H1 (cell line): ENCODE measurements at regions not wholly inside any gene's neighbourhood (a gene's known extent, or its start where the extent isn't known, plus 50 kb on each side); places are given as distances from the start of the nearest gene placed in this dataset.

Source experiments
- CTCF ChIA-PET: fragments of 300-600 bp; sonication (Branson Sonifier 250); formaldehyde crosslinking; loops from one replicate; lab custom pipeline; 2021; ENCODE audit not compliant: partially characterized antibody; lab: Charles Lee
- POLR2A ChIA-PET: fragments of 300-600 bp; sonication (Branson Sonifier 250); formaldehyde crosslinking; loops from one replicate; lab custom pipeline; 2021; ENCODE audit warnings: inconsistent platforms; ENCODE audit not compliant: partially characterized antibody; lab: Charles Lee
- DNase-seq, 2 experiments: peaks; one replicate each; pipeline versions ENCODE4 v3.0.0 to v3.0.0-alpha.2; 2010 to 2022; ENCODE audit warnings: low spot score in 2 of 2, low read depth in 1 of 2, mixed read lengths in 1 of 2
- FAIRE-seq: peaks from 2 replicates; lab custom pipeline; 2011; peaks lifted over from hg19 to GRCh38; lab: Jason Lieb, UNC
- H2AFZ ChIP-seq: 2 replicates; pipeline ENCODE4 v1.8.1; 2012; ENCODE audit warnings: low read length, inconsistent platforms
- H2AK5ac ChIP-seq: 2 replicates; pipeline ENCODE4 v1.6.1; 2013; ENCODE audit warnings: low read depth, low read length
- H2BK120ac ChIP-seq: replicated peaks from 2 replicates; pipeline ENCODE3; 2013; ENCODE audit warnings: low read depth, low read length, inconsistent platforms
- H2BK12ac ChIP-seq: 2 replicates; pipeline ENCODE4 v1.6.1; 2013; ENCODE audit warnings: low read depth, low read length
- H2BK15ac ChIP-seq: 2 replicates; pipeline ENCODE4 v1.6.1; 2013; ENCODE audit warnings: low read length
- H2BK20ac ChIP-seq: 2 replicates; pipeline ENCODE4 v1.6.1; 2013; ENCODE audit warnings: low read length
- H2BK5ac ChIP-seq: 2 replicates; pipeline ENCODE4 v1.6.1; 2013; ENCODE audit warnings: low read depth, low read length
- H3K14ac ChIP-seq: 2 replicates; pipeline ENCODE4 v1.6.1; 2013; ENCODE audit warnings: inconsistent platforms; ENCODE audit not compliant: insufficient read length
- H3K18ac ChIP-seq: 2 replicates; pipeline ENCODE4 v1.6.1; 2013; ENCODE audit warnings: low read length; ENCODE audit errors: extremely low read depth
- H3K23ac ChIP-seq: 2 replicates; pipeline ENCODE4 v1.6.1; 2013; ENCODE audit warnings: inconsistent platforms; ENCODE audit not compliant: insufficient read length
- H3K23me2 ChIP-seq: 2 replicates; pipeline ENCODE4 v1.6.1; 2013; ENCODE audit warnings: low read depth, low read length
- H3K27ac ChIP-seq: 2 replicates; pipeline ENCODE4 v1.6.1; 2011; ENCODE audit warnings: low read depth, low read length, inconsistent platforms
- H3K27me3 ChIP-seq, 4 experiments: replicated peaks in 1 of 4; 1 replicate in 1 of 4; 2 replicates in 3 of 4; pipeline versions ENCODE4 v1.6.1 to v1.8.1; 2011 to 2013; ENCODE audit warnings: low read length in 3 of 4, mild to moderate bottlenecking in 3 of 4, inconsistent platforms in 2 of 4, mixed read lengths in 2 of 4, moderate library complexity in 1 of 4; ENCODE audit not compliant: control insufficient read depth in 3 of 4, insufficient read depth in 3 of 4; ENCODE audit errors: extremely low read depth in 1 of 4
- H3K36me3 ChIP-seq, 4 experiments: 2 replicates each; pipeline versions ENCODE4 v1.6.1 to v1.8.1; 2011 to 2013; ENCODE audit warnings: mild to moderate bottlenecking in 4 of 4, low read length in 3 of 4, moderate library complexity in 2 of 4, control low read depth in 1 of 4, inconsistent platforms in 1 of 4; ENCODE audit not compliant: insufficient read depth in 4 of 4, control insufficient read depth in 2 of 4
- H3K4ac ChIP-seq: replicated peaks from 2 replicates; pipeline ENCODE3; 2013; ENCODE audit warnings: low read length, low read depth, mixed read lengths, inconsistent platforms; ENCODE audit not compliant: insufficient read length
- H3K4me1 ChIP-seq, 4 experiments: replicated peaks in 1 of 4; 1 replicate in 1 of 4; 2 replicates in 3 of 4; pipeline versions ENCODE4 v1.6.1 to v1.8.1; 2011 to 2013; ENCODE audit warnings: low read length in 3 of 4, inconsistent platforms in 2 of 4, mixed read lengths in 1 of 4; ENCODE audit not compliant: insufficient read depth in 4 of 4, control insufficient read depth in 3 of 4
- H3K4me2 ChIP-seq, 2 experiments: 2 replicates each; pipeline versions ENCODE4 v1.6.1 to v1.8.1; 2011 to 2013; ENCODE audit warnings: low read depth in 2 of 2, low read length in 2 of 2, control low read depth in 1 of 2, inconsistent platforms in 1 of 2, mild to moderate bottlenecking in 1 of 2; ENCODE audit not compliant: insufficient read depth in 1 of 2
- H3K4me3 ChIP-seq, 4 experiments: fragments of 200-600, 300-600 bp in 1 of 4; sonication (generic), shearing (Covaris generic), sonication (Bioruptor Twin) in 1 of 4; 2 replicates each; pipeline versions ENCODE4 v1.5.1 to v1.8.1; 2011 to 2016; ENCODE audit warnings: low read length in 4 of 4, low read depth in 3 of 4, control low read depth in 2 of 4, inconsistent platforms in 2 of 4, mild to moderate bottlenecking in 2 of 4, mixed read lengths in 1 of 4, moderate library complexity in 1 of 4; ENCODE audit not compliant: insufficient read depth in 2 of 4; ENCODE audit errors: extremely low read depth in 1 of 4
- H3K56ac ChIP-seq: replicated peaks from 2 replicates; pipeline ENCODE3; 2013; ENCODE audit warnings: low read depth, mild to moderate bottlenecking, mixed read lengths, low read length, inconsistent platforms; ENCODE audit not compliant: insufficient read length
- H3K79me1 ChIP-seq: 2 replicates; pipeline ENCODE4 v1.6.1; 2013; ENCODE audit warnings: low read depth, low read length, control low read depth
- H3K79me2 ChIP-seq, 2 experiments: 2 replicates each; pipeline versions ENCODE4 v1.6.1 to v1.8.1; 2012 to 2013; ENCODE audit warnings: low read length in 2 of 2, mild to moderate bottlenecking in 2 of 2, inconsistent platforms in 1 of 2; ENCODE audit not compliant: insufficient read depth in 2 of 2, control insufficient read depth in 1 of 2
- H3K9ac ChIP-seq, 4 experiments: replicated peaks in 1 of 4; 1 replicate in 1 of 4; 2 replicates in 3 of 4; pipeline versions ENCODE4 v1.6.1 to v1.8.1; 2011 to 2013; ENCODE audit warnings: low read depth in 3 of 4, low read length in 3 of 4, control low read depth in 2 of 4, mild to moderate bottlenecking in 2 of 4, moderate library complexity in 2 of 4, inconsistent platforms in 1 of 4; ENCODE audit errors: extremely low read depth in 1 of 4
- H3K9me3 ChIP-seq, 2 experiments: 2 replicates each; pipeline versions ENCODE4 v1.6.1 to v1.8.1; 2012 to 2013; ENCODE audit warnings: mild to moderate bottlenecking in 2 of 2, moderate library complexity in 2 of 2, control low read depth in 1 of 2, inconsistent platforms in 1 of 2, low read depth in 1 of 2, low read length in 1 of 2, mixed read lengths in 1 of 2; ENCODE audit not compliant: insufficient read depth in 2 of 2
- H4K20me1 ChIP-seq, 2 experiments: replicated peaks in 1 of 2; 2 replicates each; pipeline versions ENCODE3 to v1.8.1; 2011 to 2013; ENCODE audit warnings: inconsistent platforms in 2 of 2, low read length in 2 of 2, mild to moderate bottlenecking in 1 of 2; ENCODE audit not compliant: insufficient read depth in 2 of 2, control insufficient read depth in 1 of 2
- H4K5ac ChIP-seq: 2 replicates; pipeline ENCODE4 v1.6.1; 2013; ENCODE audit warnings: low read length, low read depth, mixed read lengths, inconsistent platforms; ENCODE audit not compliant: insufficient read length
- H4K8ac ChIP-seq: 2 replicates; pipeline ENCODE4 v1.8.0; 2013; ENCODE audit warnings: mild to moderate bottlenecking, moderate library complexity, low read length, inconsistent platforms; ENCODE audit not compliant: insufficient read depth; ENCODE audit errors: extremely low read depth
- H4K91ac ChIP-seq: replicated peaks from 2 replicates; pipeline ENCODE3; 2013; ENCODE audit warnings: low read length, mixed read lengths, inconsistent platforms; ENCODE audit not compliant: insufficient read length
- EGR1 ChIP-seq: IDR thresholded peaks from 2 replicates; pipeline ENCODE4 v1.6.1; 2011; ENCODE audit warnings: low read depth, low read length, borderline replicate concordance
- HDAC6 ChIP-seq: IDR thresholded peaks from one replicate; pipeline ENCODE4 v1.7.1; 2012; ENCODE audit warnings: low read depth, mild to moderate bottlenecking, inconsistent platforms, low read length, moderate library complexity
- POLR2AphosphoS5 ChIP-seq: IDR thresholded peaks from 2 replicates; pipeline ENCODE4 v1.6.1; 2011; ENCODE audit warnings: low read depth, low read length
- SAP30 ChIP-seq: fragments of 300-600 bp; sonication (generic); IDR thresholded peaks from 2 replicates; pipeline ENCODE4 v1.7.1; 2012; ENCODE audit warnings: low read length, moderate library complexity, mild to moderate bottlenecking, inconsistent platforms; ENCODE audit not compliant: insufficient read depth, insufficient replicate concordance
- USF2 ChIP-seq: IDR thresholded peaks from 2 replicates; pipeline ENCODE4 v1.6.1; 2011; ENCODE audit warnings: low read length, improper control_type of control experiment

DNA sequence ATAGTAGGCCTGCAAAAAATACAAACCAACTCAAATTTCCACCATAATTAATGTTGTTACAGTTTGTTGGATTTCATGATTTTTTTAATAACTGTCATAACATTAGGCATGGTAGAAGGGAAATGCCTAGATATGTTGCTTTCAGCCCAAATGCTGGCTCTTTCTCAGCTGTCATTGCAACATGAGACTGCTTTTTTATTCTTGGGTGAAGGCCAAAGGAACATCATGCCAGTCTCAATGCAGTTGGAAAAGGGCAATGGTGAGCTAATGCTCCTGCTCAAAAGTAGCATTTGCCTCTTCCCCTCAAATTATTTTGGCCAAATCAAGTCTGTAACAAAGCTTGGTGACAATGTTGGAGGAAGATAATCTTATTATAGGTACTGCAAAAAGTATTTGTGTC, 877.7 kb upstream of the PRMT6 start:
- H2BK120ac ChIP-seq: no peak overlapping the region
- no peaks in the 10 kb centered on the region for H4K20me1 ChIP-seq
- no peak overlapping the region for H3K18ac ChIP-seq
- ChIA-PET POLR2A (no interaction called here), CTCF (interaction anchor here (0.5 kb wide), 1 partner anchor 169 kb away, joined by 3 read pairs; no protein-coding TSS in a partner anchor)
- H3K36me3 ChIP-seq: no peaks in the 10 kb centered on the region
- TF ChIP-seq EGR1 (no peak), USF2 (no peak), POLR2AphosphoS5 (no peak), SAP30 (no peak), HDAC6 (no peak)
- no peak overlapping the region for H4K5ac ChIP-seq
- no peak overlapping the region for H3K56ac ChIP-seq
- H2AFZ ChIP-seq: no peak overlapping the region
- no peak overlapping the region for H3K9ac ChIP-seq
- H2BK20ac ChIP-seq: no peak overlapping the region
- H2AK5ac ChIP-seq: no peak overlapping the region
- H3K23me2 ChIP-seq: no peaks in the 10 kb centered on the region
- H3K4me2 ChIP-seq: no peak overlapping the region
- FAIRE-seq (no peak), DNase-seq (no peak)
- H3K4me3 ChIP-seq: no peak overlapping the region
- no peak overlapping the region for H2BK12ac ChIP-seq
- H3K4me1 ChIP-seq: no peaks in the 10 kb centered on the region
- no peak overlapping the region for H4K8ac ChIP-seq
- H3K14ac ChIP-seq: no peak overlapping the region
- H3K79me1 ChIP-seq: no peaks in the 10 kb centered on the region
- no peak overlapping the region for H4K91ac ChIP-seq
- no peaks in the 10 kb centered on the region for H3K27me3 ChIP-seq
- H3K79me2 ChIP-seq: no peaks in the 10 kb centered on the region
- H3K9me3 ChIP-seq: no peaks in the 10 kb centered on the region
- no peak overlapping the region for H3K4ac ChIP-seq
- no peak overlapping the region for H3K27ac ChIP-seq
- H3K23ac ChIP-seq: no peak overlapping the region
- no peak overlapping the region for H2BK5ac ChIP-seq
- H2BK15ac ChIP-seq: no peak overlapping the region
